ENCODE measurements at regions not wholly inside any gene's neighbourhood (a gene's known extent, or its start where the extent isn't known, plus 50 kb on each side); places are given as distances from the start of the nearest gene placed in this dataset.

GRCh38 chr17:56681561-56682266, 88.2 kb downstream of the NOG start:
- in situ Hi-C loops (cut with HindIII; ENCODE audit: low pct_ligation_motif_present, low pct_unique_long_range_greater_than_20kb, low sequenced_read_pairs) = no loop called here
- DNase-seq = peak; percentile 93

DNA sequence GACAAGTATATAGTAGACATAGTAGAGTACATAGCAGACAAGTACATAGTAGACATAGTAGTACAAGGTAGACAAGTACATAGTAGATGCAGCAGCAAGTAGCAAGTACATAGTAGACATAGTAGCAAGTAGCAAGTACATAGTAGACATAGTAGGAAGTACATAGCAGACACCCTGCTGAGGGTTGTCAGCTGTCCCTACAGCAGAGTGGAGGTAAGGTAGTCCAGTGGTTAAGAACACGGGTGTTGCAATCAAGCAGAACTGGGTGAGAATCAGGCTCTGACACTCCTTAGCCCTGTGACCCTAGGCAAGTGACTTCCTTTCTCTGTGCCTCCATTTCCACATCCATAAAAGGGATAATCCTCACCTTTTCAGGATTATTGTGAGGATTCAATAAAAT, 94.7 kb downstream of the NOG start:
- DNase-seq = no peak
- in situ Hi-C loops (cut with HindIII; ENCODE audit: low pct_ligation_motif_present, low pct_unique_long_range_greater_than_20kb, low sequenced_read_pairs) = no loop called here

- in situ Hi-C loops (cut with HindIII; ENCODE audit: low pct_ligation_motif_present, low pct_unique_long_range_greater_than_20kb, low sequenced_read_pairs) = no loop called here
- DNase-seq = peak; percentile 89
These were observed 97.2 kb downstream of the NOG start for GRCh38 chr17:56690441-56691291.

- in situ Hi-C loops (cut with HindIII; ENCODE audit: low pct_ligation_motif_present, low pct_unique_long_range_greater_than_20kb, low sequenced_read_pairs) = no loop called here
- DNase-seq = no peak
These were observed 101.3 kb downstream of the NOG start for GRCh38 chr17:56694825-56695224.

DNA sequence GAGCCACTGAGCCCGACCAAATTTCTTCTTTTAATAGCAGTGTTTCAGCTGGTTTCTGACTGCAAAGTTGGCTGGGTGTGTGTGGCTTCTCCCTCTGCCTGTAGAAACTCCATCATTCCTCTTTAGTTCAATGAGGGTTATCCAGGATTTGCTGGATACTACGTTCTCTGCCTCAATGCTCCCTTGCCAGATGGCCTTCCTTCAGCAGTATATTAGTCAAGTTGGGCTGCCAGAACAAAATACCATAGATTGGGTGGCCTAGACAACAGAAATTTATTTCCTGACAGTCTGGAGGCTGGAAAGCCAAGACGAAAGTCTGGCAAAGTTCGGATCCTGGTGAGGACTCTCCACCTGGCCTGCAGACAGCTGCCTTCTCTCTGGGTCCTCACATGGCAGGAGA, 103.7 kb downstream of the NOG start:
- in situ Hi-C loops (cut with HindIII; ENCODE audit: low pct_ligation_motif_present, low pct_unique_long_range_greater_than_20kb, low sequenced_read_pairs) = no loop called here
- no peak for DNase-seq

- in situ Hi-C loops (cut with HindIII; ENCODE audit: low pct_ligation_motif_present, low pct_unique_long_range_greater_than_20kb, low sequenced_read_pairs) = no loop called here
- peak; percentile 100 for DNase-seq
These were observed 105.8 kb downstream of the NOG start for GRCh38 chr17:56699186-56699894.

DNA sequence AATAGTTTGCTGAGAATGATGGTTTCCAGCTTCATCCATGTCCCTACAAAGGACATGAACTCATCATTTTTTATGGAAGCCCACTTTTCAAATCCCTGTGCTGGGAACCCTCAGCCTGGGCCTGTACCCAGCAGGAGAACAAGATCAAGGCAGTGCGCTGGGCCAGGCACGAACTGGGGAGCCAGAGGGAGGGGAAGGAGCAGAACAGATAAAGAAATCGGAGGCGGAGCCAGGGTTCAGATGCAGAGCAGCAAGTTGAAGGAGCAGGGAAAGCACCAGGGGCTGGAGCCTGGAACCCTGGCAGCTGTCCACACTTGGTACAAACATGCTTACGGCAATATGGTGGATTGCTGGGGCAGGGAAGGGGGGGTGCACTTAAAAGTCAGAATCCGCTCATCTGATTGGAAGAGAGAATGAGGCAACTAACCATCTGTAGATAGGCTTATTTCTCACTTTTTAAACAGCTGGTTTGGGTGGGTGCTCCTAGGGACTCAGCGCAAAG, 107.5 kb downstream of the NOG start:
- in situ Hi-C loops (cut with HindIII; ENCODE audit: low pct_ligation_motif_present, low pct_unique_long_range_greater_than_20kb, low sequenced_read_pairs) = no loop called here
- DNase-seq = no peak

DNA sequence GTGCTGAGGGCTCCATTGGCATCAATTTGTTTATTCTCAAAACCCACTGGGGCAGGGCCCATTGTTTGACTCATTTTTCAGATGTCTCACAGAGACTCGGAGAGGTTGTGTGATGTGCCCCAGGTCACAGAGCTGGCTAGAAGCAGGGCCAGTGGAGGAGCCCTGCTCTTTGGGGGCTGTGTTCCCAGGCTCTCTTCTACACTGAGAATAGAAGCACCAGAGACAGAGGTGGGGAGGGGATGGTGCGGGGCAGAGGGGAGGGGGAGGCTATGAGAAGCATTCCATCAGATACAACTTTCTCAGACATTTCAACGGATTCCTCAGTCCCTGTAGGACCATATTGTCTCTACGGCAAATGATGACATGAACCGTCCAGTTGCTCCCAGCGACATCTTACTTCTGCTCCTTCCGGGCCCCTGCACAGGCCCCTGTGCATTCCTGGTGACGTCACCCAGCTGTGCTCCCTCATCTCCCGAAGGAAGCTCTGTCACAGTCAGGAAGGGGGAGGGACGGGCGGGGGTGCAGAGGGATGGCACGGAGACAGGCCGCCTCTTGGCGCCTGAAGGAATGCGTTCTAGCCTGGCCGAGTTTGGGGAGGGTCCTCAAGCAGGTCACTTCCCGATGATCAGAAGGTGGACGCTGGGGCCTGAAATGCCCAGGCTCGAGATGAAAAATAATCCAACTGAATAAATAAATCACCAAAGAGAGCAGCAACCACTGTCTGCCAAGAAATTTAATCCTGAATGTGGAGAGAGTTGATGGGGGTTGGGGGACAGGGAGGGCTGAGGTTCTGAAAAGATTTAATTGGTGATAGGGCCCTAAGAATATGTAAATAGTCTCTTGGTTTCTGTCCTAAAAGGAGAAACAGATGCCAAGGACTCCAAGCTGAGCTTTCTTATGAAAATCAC, 114.1 kb downstream of the NOG start:
- DNase-seq = no peak
- in situ Hi-C loops (cut with HindIII; ENCODE audit: low pct_ligation_motif_present, low pct_unique_long_range_greater_than_20kb, low sequenced_read_pairs) = no loop called here

GRCh38 chr17:56708220-56708558, 114.7 kb downstream of the NOG start:
- no peak for DNase-seq
- in situ Hi-C loops (cut with HindIII; ENCODE audit: low pct_ligation_motif_present, low pct_unique_long_range_greater_than_20kb, low sequenced_read_pairs) = no loop called here

GRCh38 chr17:56708670-56709410, 115.3 kb downstream of the NOG start:
- in situ Hi-C loops (cut with HindIII; ENCODE audit: low pct_ligation_motif_present, low pct_unique_long_range_greater_than_20kb, low sequenced_read_pairs) = no loop called here

DNA sequence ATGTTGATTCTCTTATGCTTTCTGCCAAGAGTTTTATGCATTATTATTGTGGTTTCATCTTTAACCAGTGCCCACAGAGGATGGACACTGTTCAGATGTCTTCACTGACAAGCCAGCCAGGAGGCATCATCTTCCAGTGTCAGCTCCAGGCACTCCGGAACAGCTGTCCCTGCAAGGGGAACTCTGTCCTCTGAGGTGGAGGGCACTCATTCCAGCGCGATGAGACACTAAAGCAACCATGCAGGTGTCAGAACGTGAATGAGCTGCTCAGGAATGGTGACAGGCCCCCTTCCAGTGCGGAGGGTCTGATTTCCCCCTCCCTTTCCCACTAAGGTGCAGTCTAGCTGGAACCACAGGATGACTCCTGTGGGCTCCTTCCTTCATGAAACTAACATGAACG, 117.5 kb downstream of the NOG start:
- DNase-seq = no peak
- in situ Hi-C loops (cut with HindIII; ENCODE audit: low pct_ligation_motif_present, low pct_unique_long_range_greater_than_20kb, low sequenced_read_pairs) = no loop called here

More at GRCh38 chr17:56708670-56709410, 115.3 kb downstream of the NOG start:
- DNase-seq = no peak

GRCh38 chr17:56715613-56716357, 117.9 kb downstream of the C17orf67 start:
- in situ Hi-C loops (cut with HindIII; ENCODE audit: low pct_ligation_motif_present, low pct_unique_long_range_greater_than_20kb, low sequenced_read_pairs) = no loop called here
- peak; percentile 85 for DNase-seq

GRCh38 chr17:56717471-56717870, 116.2 kb downstream of the C17orf67 start:
- DNase-seq = no peak
- in situ Hi-C loops (cut with HindIII; ENCODE audit: low pct_ligation_motif_present, low pct_unique_long_range_greater_than_20kb, low sequenced_read_pairs) = no loop called here

DNA sequence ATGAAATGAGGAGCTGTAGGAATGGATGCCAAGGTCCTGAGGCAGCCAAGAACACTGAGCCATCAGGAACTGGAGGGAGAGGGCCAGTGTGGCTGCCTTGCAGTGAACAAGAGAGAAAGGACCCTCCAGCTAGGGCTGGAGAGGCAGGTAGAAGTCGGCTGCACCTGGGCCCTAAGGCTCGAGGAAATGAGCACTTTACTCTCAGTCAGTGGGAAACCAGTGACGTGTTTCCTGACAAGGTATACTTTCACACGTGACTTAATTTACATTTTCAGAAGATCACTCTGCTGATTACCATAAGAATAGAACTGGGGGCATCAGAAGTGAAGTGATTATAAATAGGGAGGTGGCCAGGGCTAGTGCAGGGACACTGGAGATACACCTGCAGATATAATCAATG, 115.2 kb downstream of the C17orf67 start:
- in situ Hi-C loops (cut with HindIII; ENCODE audit: low pct_ligation_motif_present, low pct_unique_long_range_greater_than_20kb, low sequenced_read_pairs) = no loop called here
- DNase-seq = no peak

- in situ Hi-C loops (cut with HindIII; ENCODE audit: low pct_ligation_motif_present, low pct_unique_long_range_greater_than_20kb, low sequenced_read_pairs) = no loop called here
- DNase-seq = no peak
These were observed 110.3 kb downstream of the C17orf67 start for GRCh38 chr17:56723421-56723820.

DNA sequence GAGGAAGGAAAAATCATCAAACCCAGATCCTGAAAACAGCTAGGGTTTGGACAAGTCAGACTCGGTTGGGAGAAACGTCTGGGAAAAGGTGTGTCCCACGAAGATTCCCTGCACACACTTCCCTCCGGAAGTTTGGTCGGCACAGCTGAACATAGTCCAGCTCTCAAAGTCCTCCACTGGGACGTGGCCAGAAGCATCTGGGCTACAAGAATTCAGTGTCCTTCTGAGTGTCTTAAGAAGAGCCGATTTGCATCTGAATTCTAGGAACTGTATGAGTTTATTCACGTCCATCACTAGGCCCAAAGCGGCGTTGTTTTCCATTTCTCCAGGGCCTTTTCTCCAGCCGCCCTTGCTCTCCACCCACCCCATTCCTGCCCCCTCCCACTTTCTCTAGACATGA, 109.1 kb downstream of the C17orf67 start:
- DNase-seq = no peak
- in situ Hi-C loops (cut with HindIII; ENCODE audit: low pct_ligation_motif_present, low pct_unique_long_range_greater_than_20kb, low sequenced_read_pairs) = no loop called here

GRCh38 chr17:56725144-56725543, 108.6 kb downstream of the C17orf67 start:
- in situ Hi-C loops (cut with HindIII; ENCODE audit: low pct_ligation_motif_present, low pct_unique_long_range_greater_than_20kb, low sequenced_read_pairs) = no loop called here
- no peak for DNase-seq
